AG09309 (cell line): ENCODE measurements at regions not wholly inside any gene's neighbourhood (a gene's known extent, or its start where the extent isn't known, plus 50 kb on each side); places are given as distances from the start of the nearest gene placed in this dataset.
"Not testable (repeated sequence)": the region's sequence is repeated elsewhere in the genome, so short reads cannot be mapped to it uniquely, and the experiment has no call there.

Experiments
- DNase-seq: peaks from one replicate; pipeline ENCODE4 v3.0.0-alpha.2; 2010; ENCODE audit warnings: low read depth
- H3K4me3 ChIP-seq: 2 replicates; pipeline ENCODE4 v1.5.1; 2011; ENCODE audit warnings: mild to moderate bottlenecking, low read depth, low read length, moderate library complexity; ENCODE audit not compliant: control insufficient read depth
- CTCF ChIP-seq: IDR thresholded peaks from 2 replicates; pipeline ENCODE4 v1.5.1; 2011; ENCODE audit warnings: mild to moderate bottlenecking, low read depth, low read length, inconsistent platforms; ENCODE audit not compliant: insufficient read depth, control insufficient read depth; ENCODE audit errors: missing control alignments

GRCh38 chr1:95537176-95537575 lies 303.2 kb downstream of the RWDD3 start:
- DNase-seq = no peak
- TF ChIP-seq CTCF = no peak

GRCh38 chr1:95538242-95538641 lies 304.2 kb downstream of the RWDD3 start:
- DNase-seq, H3K4me3 ChIP-seq: not testable (repeated sequence)

More at GRCh38 chr1:95537176-95537575, 303.2 kb downstream of the RWDD3 start:
- no peak overlapping the region for H3K4me3 ChIP-seq

GRCh38 chr1:95542936-95543335 lies 308.9 kb downstream of the RWDD3 start:
- H3K4me3 ChIP-seq = no peak overlapping the region
- no peak for DNase-seq
- TF ChIP-seq CTCF = no peak

- no peak overlapping the region for H3K4me3 ChIP-seq
- DNase-seq = no peak
- no peak for TF ChIP-seq CTCF
Measured at GRCh38 chr1:95547005-95547404, 313.0 kb downstream of the RWDD3 start.

GRCh38 chr1:95548211-95548610 lies 314.2 kb downstream of the RWDD3 start:
- no peak overlapping the region for H3K4me3 ChIP-seq
- no peak for DNase-seq
- no peak for TF ChIP-seq CTCF

GRCh38 chr1:95551201-95551600 lies 317.2 kb downstream of the RWDD3 start:
- H3K4me3 ChIP-seq = no peak overlapping the region
- no peak for TF ChIP-seq CTCF
- no peak for DNase-seq

- DNase-seq = no peak
- TF ChIP-seq CTCF = no peak
- no peak overlapping the region for H3K4me3 ChIP-seq
Measured at GRCh38 chr1:95553595-95553994, 319.6 kb downstream of the RWDD3 start.
